Gastrocnemius medialis (tissue), 4 donors: ENCODE measurements at regions not wholly inside any gene's neighbourhood (a gene's known extent, or its start where the extent isn't known, plus 50 kb on each side); places are given as distances from the start of the nearest gene placed in this dataset.
A peak's percentile ranks its signal among the peaks of the same experiment; 100 is the strongest.

ENCODE experiments used
- ATAC-seq, 2 donors: fragments of 150-250 bp; one replicate each; pipeline ENCODE4 v1.9.1; 2016
- DNase-seq, 2 donors: peaks; one replicate each; pipeline ENCODE4 v3.0.0-alpha.2; 2019
- H3K27ac ChIP-seq, 4 donors: fragments of 200-600 bp; sonication (generic); 1 replicate in 1 of 4; 2 replicates in 3 of 4; pipeline ENCODE4 v1.5.1; 2016 to 2018; ENCODE audit warnings: mild to moderate bottlenecking in 2 of 4, moderate library complexity in 1 of 4
- H3K27me3 ChIP-seq, 3 donors: fragments of 200-600 bp; sonication (generic) in 2 of 3; 1 replicate in 1 of 3; 2 replicates in 2 of 3; pipeline versions ENCODE4 v1.5.1 to v1.6.0; 2016 to 2019; ENCODE audit warnings: mild to moderate bottlenecking in 1 of 3, moderate library complexity in 1 of 3
- H3K36me3 ChIP-seq, 2 donors: fragments of 200-600 bp; sonication (generic) in 1 of 2; one replicate each; pipeline ENCODE4 v1.5.1; 2017 to 2018
- H3K4me1 ChIP-seq, 2 donors: fragments of 200-600 bp; sonication (generic) in 1 of 2; one replicate each; pipeline ENCODE4 v1.5.1; 2016 to 2017; ENCODE audit warnings: mild to moderate bottlenecking in 2 of 2
- H3K4me3 ChIP-seq, 4 donors: fragments of 200-600 bp; sonication (generic) in 3 of 4; 1 replicate in 1 of 4; 2 replicates in 3 of 4; pipeline ENCODE4 v1.5.1; 2016 to 2019; ENCODE audit warnings: mild to moderate bottlenecking in 2 of 4
- H3K9me3 ChIP-seq, 3 donors: fragments of 200-600 bp; sonication (generic) in 2 of 3; 1 replicate in 1 of 3; 2 replicates in 2 of 3; pipeline ENCODE4 v1.5.1; 2016 to 2019
- CTCF ChIP-seq, 5 experiments: fragments of 450-650 bp in 3 of 5; fragments of 200-600 bp in 2 of 5; sonication (generic) in 2 of 5; IDR thresholded peaks in 4 of 5; conservative IDR thresholded peaks in 1 of 5; 1 replicate in 4 of 5; 2 replicates in 1 of 5; pipeline ENCODE4 v1.5.1; 2016 to 2019; ENCODE audit warnings: antibody characterized with exemption in 5 of 5, mild to moderate bottlenecking in 3 of 5, moderate library complexity in 3 of 5
- POLR2A ChIP-seq, 2 donors: fragments of 450-650 bp; IDR thresholded peaks; one replicate each; pipeline ENCODE4 v1.6.1; 2017; ENCODE audit warnings: antibody characterized with exemption in 2 of 2, mild to moderate bottlenecking in 2 of 2, moderate library complexity in 2 of 2
- in situ Hi-C, 4 donors: fragments of 200-750 bp; cut with MboI; loops; one replicate each; pipeline versions ENCODE4 v1.15.0 to v1.8.0; 2017; ENCODE audit warnings: low sequenced_read_pairs in 4 of 4
- intact Hi-C: fragments of 100-400 bp; cut with DNase I; formaldehyde crosslinking; loops from one replicate; pipeline ENCODE4 v1.15.1; 2023; ENCODE audit warnings: low total_unique reads

- H3K4me3 ChIP-seq: no peak overlapping the region
- in situ Hi-C loops: no loop called here
- H3K27me3 ChIP-seq: no peaks in the 10 kb centered on the region
- DNase-seq: no peak
- no peak for TF ChIP-seq CTCF (IDR thresholded peaks at IDR 0.05 in 4 of 5, conservative IDR thresholded peaks at IDR 0.05 in 1 of 5)
- TF ChIP-seq POLR2A (IDR thresholded peaks at IDR 0.05): no peak
- no peak overlapping the region for H3K27ac ChIP-seq
- ATAC-seq: no peak
- H3K36me3 ChIP-seq: no peaks in the 10 kb centered on the region
- intact Hi-C loops: no loop called here
- no peaks in the 10 kb centered on the region for H3K9me3 ChIP-seq
- no peaks in the 10 kb centered on the region for H3K4me1 ChIP-seq
Measured at GRCh38 chr2:207300817-207301216, 135.1 kb upstream of the KLF7 start.

GRCh38 chr2:207304761-207305160, 139.0 kb upstream of the KLF7 start:
- ATAC-seq (no peak), DNase-seq (no peak)
- intact Hi-C loops (no loop called here), in situ Hi-C loops (no loop called here)
- no peaks in the 10 kb centered on the region for H3K36me3 ChIP-seq
- H3K27me3 ChIP-seq: no peaks in the 10 kb centered on the region
- H3K4me3 ChIP-seq: no peak overlapping the region
- no peak overlapping the region for H3K27ac ChIP-seq
- no peaks in the 10 kb centered on the region for H3K4me1 ChIP-seq
- no peak for TF ChIP-seq POLR2A (IDR thresholded peaks at IDR 0.05)
- no peak for TF ChIP-seq CTCF (IDR thresholded peaks at IDR 0.05 in 4 of 5, conservative IDR thresholded peaks at IDR 0.05 in 1 of 5)
- H3K9me3 ChIP-seq: no peaks in the 10 kb centered on the region

GRCh38 chr2:207308519-207309224, 142.9 kb upstream of the KLF7 start:
- intact Hi-C loops (no loop called here), in situ Hi-C loops (no loop called here)
- H3K4me1 ChIP-seq: peaks cover 6 to 14% of the 10 kb centered on the region in 2 donors
- H3K4me3 ChIP-seq: no peak overlapping the region
- DNase-seq: no peak
- H3K27ac ChIP-seq: no peak overlapping the region
- H3K27me3 ChIP-seq: no peaks in the 10 kb centered on the region
- no peak for TF ChIP-seq POLR2A (IDR thresholded peaks at IDR 0.05)
- no peak for TF ChIP-seq CTCF (IDR thresholded peaks at IDR 0.05 in 4 of 5, conservative IDR thresholded peaks at IDR 0.05 in 1 of 5)
- H3K36me3 ChIP-seq: no peaks in the 10 kb centered on the region
- ATAC-seq: no peak
- H3K9me3 ChIP-seq: no peaks in the 10 kb centered on the region

GRCh38 chr2:207311316-207312005, 145.7 kb upstream of the KLF7 start:
- peak; percentile 40 to 56 for DNase-seq
- in situ Hi-C loops: no loop called here

More at GRCh38 chr2:207311316-207312005, 145.7 kb upstream of the KLF7 start:
- Histone ChIP-seq H3K27ac (peak overlapping the region; percentile 24 to 57 (median 46)), H3K36me3 (no peaks in the 10 kb centered on the region), H3K4me3 (no peak overlapping the region), H3K4me1 (peaks cover 6 to 14% of the 10 kb centered on the region in 2 donors), H3K27me3 (no peaks in the 10 kb centered on the region), H3K9me3 (no peaks in the 10 kb centered on the region)
- peak; percentile 81 to 92 for ATAC-seq
- TF ChIP-seq CTCF (IDR thresholded peaks at IDR 0.05 in 4 of 5, conservative IDR thresholded peaks at IDR 0.05 in 1 of 5) (no peak), POLR2A (IDR thresholded peaks at IDR 0.05) (peak; percentile 12 to 42)
- intact Hi-C loops: no loop called here
